ENCODE measurements at regions not wholly inside any gene's neighbourhood (a gene's known extent, or its start where the extent isn't known, plus 50 kb on each side); places are given as distances from the start of the nearest gene placed in this dataset.

DNA sequence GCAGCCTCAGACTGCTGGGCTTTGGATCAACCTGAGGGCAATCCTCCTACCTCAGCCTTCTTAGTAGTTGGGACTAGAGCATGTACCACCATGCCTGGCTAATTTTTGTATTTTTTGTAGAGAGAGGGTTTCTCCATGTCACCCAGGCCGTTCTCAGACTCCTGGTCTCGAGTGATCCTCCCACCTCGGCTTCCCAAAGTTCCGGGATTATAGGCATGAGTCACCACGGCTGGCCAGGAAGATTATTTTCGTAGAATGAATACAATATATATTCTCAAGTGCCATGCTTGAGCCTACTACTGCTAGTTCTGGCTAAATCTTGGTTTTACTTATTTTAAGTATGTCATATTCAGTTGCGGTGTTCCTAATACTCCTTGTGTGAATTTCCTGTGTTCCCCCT, 88.2 kb upstream of the CLINT1 start:
- TF ChIP-seq EZH2 (IDR thresholded peaks at IDR 0.05; ENCODE audit: low read length): no peak
- TF ChIP-seq, protein P1, sequence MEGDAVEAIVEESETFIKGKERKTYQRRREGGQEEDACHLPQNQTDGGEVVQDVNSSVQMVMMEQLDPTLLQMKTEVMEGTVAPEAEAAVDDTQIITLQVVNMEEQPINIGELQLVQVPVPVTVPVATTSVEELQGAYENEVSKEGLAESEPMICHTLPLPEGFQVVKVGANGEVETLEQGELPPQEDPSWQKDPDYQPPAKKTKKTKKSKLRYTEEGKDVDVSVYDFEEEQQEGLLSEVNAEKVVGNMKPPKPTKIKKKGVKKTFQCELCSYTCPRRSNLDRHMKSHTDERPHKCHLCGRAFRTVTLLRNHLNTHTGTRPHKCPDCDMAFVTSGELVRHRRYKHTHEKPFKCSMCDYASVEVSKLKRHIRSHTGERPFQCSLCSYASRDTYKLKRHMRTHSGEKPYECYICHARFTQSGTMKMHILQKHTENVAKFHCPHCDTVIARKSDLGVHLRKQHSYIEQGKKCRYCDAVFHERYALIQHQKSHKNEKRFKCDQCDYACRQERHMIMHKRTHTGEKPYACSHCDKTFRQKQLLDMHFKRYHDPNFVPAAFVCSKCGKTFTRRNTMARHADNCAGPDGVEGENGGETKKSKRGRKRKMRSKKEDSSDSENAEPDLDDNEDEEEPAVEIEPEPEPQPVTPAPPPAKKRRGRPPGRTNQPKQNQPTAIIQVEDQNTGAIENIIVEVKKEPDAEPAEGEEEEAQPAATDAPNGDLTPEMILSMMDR (optimal IDR thresholded peaks at IDR 0.05 in 1 of 3, IDR thresholded peaks at IDR 0.05 in 1 of 3, conservative IDR thresholded peaks at IDR 0.05 in 1 of 3; ENCODE audit: extremely low read depth in 1 of 3, insufficient read depth in 2 of 3, low read length in 3 of 3): no peak

All from keratinocyte (primary cell).